Activated CD4-positive, CD25-positive, alpha-beta regulatory T cell treated with anti-CD3 and anti-CD28 coated beads, Interleukin-2, amount 50 U/mL, for 16 hours (primary cell): ENCODE measurements at regions not wholly inside any gene's neighbourhood (a gene's known extent, or its start where the extent isn't known, plus 50 kb on each side); places are given as distances from the start of the nearest gene placed in this dataset.
"Not testable (repeated sequence)": the region's sequence is repeated elsewhere in the genome, so short reads cannot be mapped to it uniquely, and the experiment has no call there.

ENCODE experiments used
- DNase-seq: peaks from one replicate; pipeline ENCODE4 v3.0.0-alpha.2; 2020; ENCODE audit warnings: low read depth, low spot score

GRCh38 chr15:20100604-20101270 is 440.9 kb downstream of the GOLGA6L6 start:
- DNase-seq, result not testable (repeated sequence)

GRCh38 chr15:20095699-20096303 is 445.8 kb downstream of the GOLGA6L6 start:
- DNase-seq, result not testable (repeated sequence)

GRCh38 chr15:20089541-20089940 is 452.1 kb downstream of the GOLGA6L6 start:
- DNase-seq, result not testable (repeated sequence)

GRCh38 chr15:20084026-20084425 is 457.6 kb downstream of the GOLGA6L6 start:
- not testable (repeated sequence) for DNase-seq

GRCh38 chr15:20074082-20074481 is 467.5 kb downstream of the GOLGA6L6 start:
- not testable (repeated sequence) for DNase-seq

- not testable (repeated sequence) for DNase-seq
These were observed 472.6 kb downstream of the GOLGA6L6 start for GRCh38 chr15:20069043-20069442.

GRCh38 chr15:20066173-20066572 is 475.4 kb downstream of the GOLGA6L6 start:
- not testable (repeated sequence) for DNase-seq

GRCh38 chr15:20065508-20065907 is 476.1 kb downstream of the GOLGA6L6 start:
- not testable (repeated sequence) for DNase-seq

- not testable (repeated sequence) for DNase-seq
These were observed 478.4 kb downstream of the GOLGA6L6 start for GRCh38 chr15:20063167-20063566.

- DNase-seq, result not testable (repeated sequence)
These were observed 480.8 kb downstream of the GOLGA6L6 start for GRCh38 chr15:20060838-20061237.

GRCh38 chr15:20056871-20057270 is 484.7 kb downstream of the GOLGA6L6 start:
- DNase-seq, result not testable (repeated sequence)

- DNase-seq, result not testable (repeated sequence)
These were observed 485.7 kb downstream of the GOLGA6L6 start for GRCh38 chr15:20055921-20056320.

- not testable (repeated sequence) for DNase-seq
These were observed 493.4 kb downstream of the GOLGA6L6 start for GRCh38 chr15:20048189-20048588.

GRCh38 chr15:20045165-20045564 is 496.4 kb downstream of the GOLGA6L6 start:
- DNase-seq, result not testable (repeated sequence)

- DNase-seq, result not testable (repeated sequence)
These were observed 500.9 kb downstream of the GOLGA6L6 start for GRCh38 chr15:20040691-20041090.

- not testable (repeated sequence) for DNase-seq
These were observed 516.6 kb downstream of the GOLGA6L6 start for GRCh38 chr15:20025040-20025439.

- DNase-seq, result not testable (repeated sequence)
These were observed 519.3 kb downstream of the GOLGA6L6 start for GRCh38 chr15:20022349-20022748.

GRCh38 chr15:20021351-20021750 is 520.2 kb downstream of the GOLGA6L6 start:
- DNase-seq, result not testable (repeated sequence)

- not testable (repeated sequence) for DNase-seq
These were observed 521.0 kb downstream of the GOLGA6L6 start for GRCh38 chr15:20020588-20020987.

GRCh38 chr15:20019758-20020157 is 521.8 kb downstream of the GOLGA6L6 start:
- not testable (repeated sequence) for DNase-seq

- DNase-seq, result not testable (repeated sequence)
These were observed 524.0 kb downstream of the GOLGA6L6 start for GRCh38 chr15:20017581-20017980.

GRCh38 chr15:20016941-20017340 is 524.7 kb downstream of the GOLGA6L6 start:
- DNase-seq, result not testable (repeated sequence)

- DNase-seq, result not testable (repeated sequence)
These were observed 528.8 kb downstream of the GOLGA6L6 start for GRCh38 chr15:20012837-20013236.
